GM23338 (cell line): ENCODE measurements at regions not wholly inside any gene's neighbourhood (a gene's known extent, or its start where the extent isn't known, plus 50 kb on each side); places are given as distances from the start of the nearest gene placed in this dataset.

Source experiments
- ATAC-seq: fragments of 200-7000 bp; cut with Tn5 transposase; 3 replicates; pipeline ENCODE4 v1.9.1; 2020
- DNase-seq: peaks from one replicate; pipeline ENCODE4 v3.0.0-alpha.2; 2015; ENCODE audit warnings: low spot score
- H2AFZ ChIP-seq: fragments of 200-600 bp; sonication (generic); 2 replicates; pipeline ENCODE4 v1.8.0; 2016; ENCODE audit warnings: antibody characterized with exemption, mild to moderate bottlenecking, moderate library complexity
- H3F3A ChIP-seq: fragments of 200-600 bp; sonication (generic); replicated peaks from 2 replicates; pipeline ENCODE4 v1.8.0; 2017; ENCODE audit warnings: antibody characterized with exemption, mixed run types, low read depth
- H3K27ac ChIP-seq: fragments of 200-600 bp; sonication (generic); 2 replicates; pipeline ENCODE4 v1.6.1; 2016; ENCODE audit warnings: low read depth
- H3K27me3 ChIP-seq: fragments of 200-600 bp; sonication (generic); 2 replicates; pipeline ENCODE4 v1.8.0; 2016; ENCODE audit warnings: mild to moderate bottlenecking, mixed run types, moderate library complexity; ENCODE audit not compliant: insufficient read depth
- H3K36me3 ChIP-seq: fragments of 200-600 bp; sonication (generic); 2 replicates; pipeline ENCODE4 v1.8.0; 2016; ENCODE audit warnings: mild to moderate bottlenecking; ENCODE audit not compliant: insufficient read depth
- H3K4me1 ChIP-seq: fragments of 200-600 bp; sonication (generic); 2 replicates; pipeline ENCODE4 v1.8.0; 2016; ENCODE audit warnings: mild to moderate bottlenecking, moderate library complexity; ENCODE audit not compliant: insufficient read depth
- H3K4me2 ChIP-seq: fragments of 200-600 bp; sonication (generic); 2 replicates; pipeline ENCODE4 v1.7.1; 2017; ENCODE audit warnings: mixed run types
- H3K4me3 ChIP-seq: fragments of 200-600 bp; sonication (generic); 2 replicates; pipeline ENCODE4 v1.6.1; 2016; ENCODE audit warnings: mixed run types
- H3K79me2 ChIP-seq: fragments of 200-600 bp; sonication (generic); replicated peaks from 2 replicates; pipeline ENCODE4 v1.8.0; 2017; ENCODE audit warnings: mild to moderate bottlenecking; ENCODE audit not compliant: insufficient read depth
- H3K9me2 ChIP-seq: fragments of 200-600 bp; sonication (generic); 2 replicates; pipeline ENCODE4 v1.8.0; 2017; ENCODE audit not compliant: insufficient read depth
- H4K20me1 ChIP-seq: fragments of 200-600 bp; sonication (generic); replicated peaks from 2 replicates; pipeline ENCODE4 v1.8.0; 2017; ENCODE audit warnings: mild to moderate bottlenecking; ENCODE audit not compliant: insufficient read depth
- H3K27ac Mint-ChIP-seq: 2 replicates; pipeline ENCODE4 v1.8.0; 2020; ENCODE audit warnings: inconsistent platforms, mild to moderate bottlenecking, moderate library complexity, mixed read lengths
- H3K27me3 Mint-ChIP-seq: 3 replicates; pipeline ENCODE4 v1.8.0; 2022; ENCODE audit warnings: low read depth, mild to moderate bottlenecking, moderate library complexity, mixed read lengths, inconsistent platforms; ENCODE audit not compliant: insufficient read depth, poor library complexity
- H3K36me3 Mint-ChIP-seq: 3 replicates; pipeline ENCODE4 v1.8.0; 2021; ENCODE audit warnings: low read depth, mild to moderate bottlenecking, inconsistent platforms, moderate library complexity, mixed read lengths
- H3K4me1 Mint-ChIP-seq: 3 replicates; pipeline ENCODE4 v1.8.0; 2020; ENCODE audit warnings: mild to moderate bottlenecking, inconsistent platforms, mixed read lengths
- H3K4me3 Mint-ChIP-seq: 3 replicates; pipeline ENCODE4 v1.8.0; 2021; ENCODE audit warnings: moderate library complexity, mild to moderate bottlenecking, inconsistent platforms, mixed read lengths
- H3K9me3 Mint-ChIP-seq: 3 replicates; pipeline ENCODE4 v1.8.0; 2020; ENCODE audit warnings: moderate library complexity, mild to moderate bottlenecking, inconsistent platforms, mixed read lengths
- POLR2AphosphoS5 ChIP-seq: IDR thresholded peaks from 2 replicates; pipeline ENCODE4 v1.6.1; 2016; ENCODE audit warnings: antibody characterized with exemption, low read depth
- STAT1 ChIP-seq: IDR thresholded peaks from one replicate; pipeline ENCODE4 v1.6.1; 2016; ENCODE audit warnings: antibody characterized with exemption; ENCODE audit not compliant: unreplicated experiment
- ZNF114 ChIP-seq: fragments of 250-450 bp; sonication (Bioruptor Pico); IDR thresholded peaks from 2 replicates; pipeline ENCODE4 v1.5.0; 2020; ENCODE audit warnings: mild to moderate bottlenecking, moderate library complexity
- TF ChIP-seq, protein P1 (sequence below), 2 experiments: fragments of 200-600 bp in 1 of 2; sonication (generic) in 1 of 2; conservative IDR thresholded peaks; 2 replicates each; pipeline versions ENCODE4 v1.5.1 to v1.6.1; 2016 to 2017; ENCODE audit warnings: antibody characterized with exemption in 2 of 2, low read depth in 2 of 2, mild to moderate bottlenecking in 2 of 2, moderate library complexity in 1 of 2
- TF ChIP-seq, protein P2 (sequence below): IDR thresholded peaks from one replicate; pipeline ENCODE4 v1.6.1; 2018; ENCODE audit warnings: antibody characterized with exemption; ENCODE audit not compliant: unreplicated experiment

DNA sequence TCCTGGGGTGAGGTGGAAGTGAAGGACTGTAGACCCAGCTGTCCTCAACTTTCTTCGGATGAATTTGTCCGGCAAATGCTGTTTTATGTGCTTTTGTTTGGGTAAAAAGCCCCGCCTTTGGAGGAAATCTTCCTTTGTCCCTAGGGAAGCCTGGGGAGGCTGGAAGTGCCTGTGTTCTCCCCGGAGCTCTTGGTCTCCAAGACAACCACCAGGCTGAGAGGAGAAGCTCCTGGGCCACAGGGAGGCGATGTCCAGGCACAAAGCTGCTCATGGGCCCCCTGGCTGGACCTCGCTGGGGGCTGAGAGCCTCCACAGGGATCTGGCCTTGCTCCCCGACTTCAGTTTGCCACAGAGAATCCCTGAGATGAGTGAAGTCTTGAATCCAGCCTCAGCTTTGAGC, 293.1 kb upstream of the N4BP1 start:
- H3K36me3 Mint-ChIP-seq = no peaks in the 10 kb centered on the region
- no peaks in the 10 kb centered on the region for H3K36me3 ChIP-seq
- peaks cover 18% of the 10 kb centered on the region for H3K4me1 Mint-ChIP-seq
- no peaks in the 10 kb centered on the region for H3K79me2 ChIP-seq
- H2AFZ ChIP-seq = 0 out of 2 replicates have a peak overlapping the region, but pooled peaks have one; percentile 28
- H3K27me3 Mint-ChIP-seq = peaks cover 4% of the 10 kb centered on the region
- no peak overlapping the region for H3K27ac ChIP-seq
- H4K20me1 ChIP-seq = no peaks in the 10 kb centered on the region
- H3K4me1 ChIP-seq = 0 out of 2 replicates have a peak, but pooled peaks cover 4% of the 10 kb centered on the region
- H3K27me3 ChIP-seq = no peaks in the 10 kb centered on the region
- no peak overlapping the region for H3K4me2 ChIP-seq
- H3K9me3 Mint-ChIP-seq = no peaks in the 10 kb centered on the region
- no peak overlapping the region for H3K4me3 ChIP-seq
- no peak overlapping the region for H3K4me3 Mint-ChIP-seq
- ATAC-seq = peak; percentile 71
- no peak overlapping the region for H3K27ac Mint-ChIP-seq
- TF ChIP-seq, protein P1, sequence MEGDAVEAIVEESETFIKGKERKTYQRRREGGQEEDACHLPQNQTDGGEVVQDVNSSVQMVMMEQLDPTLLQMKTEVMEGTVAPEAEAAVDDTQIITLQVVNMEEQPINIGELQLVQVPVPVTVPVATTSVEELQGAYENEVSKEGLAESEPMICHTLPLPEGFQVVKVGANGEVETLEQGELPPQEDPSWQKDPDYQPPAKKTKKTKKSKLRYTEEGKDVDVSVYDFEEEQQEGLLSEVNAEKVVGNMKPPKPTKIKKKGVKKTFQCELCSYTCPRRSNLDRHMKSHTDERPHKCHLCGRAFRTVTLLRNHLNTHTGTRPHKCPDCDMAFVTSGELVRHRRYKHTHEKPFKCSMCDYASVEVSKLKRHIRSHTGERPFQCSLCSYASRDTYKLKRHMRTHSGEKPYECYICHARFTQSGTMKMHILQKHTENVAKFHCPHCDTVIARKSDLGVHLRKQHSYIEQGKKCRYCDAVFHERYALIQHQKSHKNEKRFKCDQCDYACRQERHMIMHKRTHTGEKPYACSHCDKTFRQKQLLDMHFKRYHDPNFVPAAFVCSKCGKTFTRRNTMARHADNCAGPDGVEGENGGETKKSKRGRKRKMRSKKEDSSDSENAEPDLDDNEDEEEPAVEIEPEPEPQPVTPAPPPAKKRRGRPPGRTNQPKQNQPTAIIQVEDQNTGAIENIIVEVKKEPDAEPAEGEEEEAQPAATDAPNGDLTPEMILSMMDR (conservative IDR thresholded peaks at IDR 0.05; ENCODE audit: low read depth in 2 of 2) = peak; percentile 34 to 47
- no peak for TF ChIP-seq STAT1
- peak; percentile 45 for DNase-seq
- H3F3A ChIP-seq = no peaks in the 10 kb centered on the region
- peaks cover 7% of the 10 kb centered on the region; the same call in 1 of the 2 replicates for H3K9me2 ChIP-seq

DNA sequence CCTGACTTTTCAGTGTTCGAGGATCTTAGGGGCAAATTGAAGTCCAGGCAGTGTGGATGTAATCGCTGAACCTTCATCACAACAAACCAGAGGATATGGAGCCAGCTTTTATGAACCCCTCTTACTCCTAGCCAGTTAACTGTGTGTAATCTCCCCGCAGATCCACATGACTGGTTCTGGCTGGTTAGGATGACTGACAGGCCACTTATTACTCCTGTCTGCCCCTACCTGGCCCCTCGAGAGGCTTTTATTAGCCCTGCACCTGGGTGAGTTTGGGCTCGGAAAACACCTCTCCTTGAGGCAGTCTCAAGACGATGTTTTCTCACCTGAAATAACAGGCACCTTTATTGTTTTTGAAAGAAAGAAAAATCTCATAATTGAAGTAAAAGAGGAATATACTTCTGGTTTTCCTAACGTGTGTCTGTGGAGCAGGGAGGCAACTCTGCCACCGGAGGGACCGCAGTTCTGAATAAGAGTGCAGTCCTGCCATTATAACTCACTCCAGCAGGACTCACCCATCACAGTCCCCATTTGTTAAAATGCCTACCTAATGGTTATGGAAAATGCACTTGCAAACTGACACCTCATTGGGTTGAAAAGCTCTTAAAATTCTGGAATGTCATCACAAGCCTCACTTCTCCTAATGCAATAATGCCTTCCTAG, 291.9 kb upstream of the N4BP1 start:
- Mint-ChIP-seq H3K27me3 (peaks cover 4% of the 10 kb centered on the region), H3K36me3 (no peaks in the 10 kb centered on the region), H3K27ac (no peak overlapping the region), H3K4me3 (no peak overlapping the region), H3K9me3 (no peaks in the 10 kb centered on the region), H3K4me1 (peaks cover 18% of the 10 kb centered on the region)
- H3K9me2 ChIP-seq = peaks cover 4% of the 10 kb centered on the region; the same call in 1 of the 2 replicates
- H3K79me2 ChIP-seq = no peaks in the 10 kb centered on the region
- 0 out of 2 replicates have a peak, but pooled peaks cover 4% of the 10 kb centered on the region for H3K4me1 ChIP-seq
- TF ChIP-seq, protein P2, sequence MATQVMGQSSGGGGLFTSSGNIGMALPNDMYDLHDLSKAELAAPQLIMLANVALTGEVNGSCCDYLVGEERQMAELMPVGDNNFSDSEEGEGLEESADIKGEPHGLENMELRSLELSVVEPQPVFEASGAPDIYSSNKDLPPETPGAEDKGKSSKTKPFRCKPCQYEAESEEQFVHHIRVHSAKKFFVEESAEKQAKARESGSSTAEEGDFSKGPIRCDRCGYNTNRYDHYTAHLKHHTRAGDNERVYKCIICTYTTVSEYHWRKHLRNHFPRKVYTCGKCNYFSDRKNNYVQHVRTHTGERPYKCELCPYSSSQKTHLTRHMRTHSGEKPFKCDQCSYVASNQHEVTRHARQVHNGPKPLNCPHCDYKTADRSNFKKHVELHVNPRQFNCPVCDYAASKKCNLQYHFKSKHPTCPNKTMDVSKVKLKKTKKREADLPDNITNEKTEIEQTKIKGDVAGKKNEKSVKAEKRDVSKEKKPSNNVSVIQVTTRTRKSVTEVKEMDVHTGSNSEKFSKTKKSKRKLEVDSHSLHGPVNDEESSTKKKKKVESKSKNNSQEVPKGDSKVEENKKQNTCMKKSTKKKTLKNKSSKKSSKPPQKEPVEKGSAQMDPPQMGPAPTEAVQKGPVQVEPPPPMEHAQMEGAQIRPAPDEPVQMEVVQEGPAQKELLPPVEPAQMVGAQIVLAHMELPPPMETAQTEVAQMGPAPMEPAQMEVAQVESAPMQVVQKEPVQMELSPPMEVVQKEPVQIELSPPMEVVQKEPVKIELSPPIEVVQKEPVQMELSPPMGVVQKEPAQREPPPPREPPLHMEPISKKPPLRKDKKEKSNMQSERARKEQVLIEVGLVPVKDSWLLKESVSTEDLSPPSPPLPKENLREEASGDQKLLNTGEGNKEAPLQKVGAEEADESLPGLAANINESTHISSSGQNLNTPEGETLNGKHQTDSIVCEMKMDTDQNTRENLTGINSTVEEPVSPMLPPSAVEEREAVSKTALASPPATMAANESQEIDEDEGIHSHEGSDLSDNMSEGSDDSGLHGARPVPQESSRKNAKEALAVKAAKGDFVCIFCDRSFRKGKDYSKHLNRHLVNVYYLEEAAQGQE = no peak
- TF ChIP-seq, protein P1 (conservative IDR thresholded peaks at IDR 0.05; ENCODE audit: low read depth in 2 of 2) = peak; percentile 15 to 49
- TF ChIP-seq POLR2AphosphoS5 (no peak), ZNF114 (CRISPR knock-in tag) (no peak)
- no peaks in the 10 kb centered on the region for H3K27me3 ChIP-seq
- no peak overlapping the region for H3K27ac ChIP-seq
- no peak overlapping the region for H2AFZ ChIP-seq
- ATAC-seq (peak; percentile 82), DNase-seq (peak; percentile 53)
- H3K4me2 ChIP-seq = no peak overlapping the region
- H4K20me1 ChIP-seq = no peaks in the 10 kb centered on the region
- H3K4me3 ChIP-seq = no peak overlapping the region
- no peaks in the 10 kb centered on the region for H3F3A ChIP-seq
- H3K36me3 ChIP-seq = no peaks in the 10 kb centered on the region
